ENCODE measurements at regions not wholly inside any gene's neighbourhood (a gene's known extent, or its start where the extent isn't known, plus 50 kb on each side); places are given as distances from the start of the nearest gene placed in this dataset.

DNA sequence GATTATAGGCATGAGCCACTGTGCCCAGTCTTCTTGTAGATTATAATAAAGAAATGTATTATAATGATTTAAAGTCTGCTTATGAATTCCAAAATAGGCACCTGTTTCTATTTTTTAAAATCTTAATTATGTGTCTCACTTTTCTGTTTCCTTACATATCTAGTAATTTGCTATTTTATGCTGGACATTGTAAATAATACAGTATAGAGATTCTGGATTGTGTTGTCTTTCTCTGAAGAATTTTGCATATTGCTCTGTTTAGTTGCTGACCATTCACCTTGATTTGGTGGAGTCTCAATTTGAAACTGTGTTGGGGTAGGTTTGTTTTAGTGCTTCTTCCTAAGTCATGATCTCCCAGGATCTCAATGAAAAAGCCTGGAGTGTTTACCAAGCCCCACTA, 102.8 kb downstream of the C9orf50 start:
- no peak overlapping the region for H3K9ac ChIP-seq (ENCODE audit: low read length)
- no peak for DNase-seq (ENCODE audit: low read depth, low spot score)
- intact Hi-C loops (cut with micrococcal nuclease), result no loop called here
- RAD21 ChIA-PET (ENCODE audit: low non-redundant PET in 1 of 2, low total read pairs in 2 of 2, uncharacterized antibody in 2 of 2, unreplicated experiment in 2 of 2), result no interaction called here
- no peaks in the 10 kb centered on the region for H3K79me2 ChIP-seq (ENCODE audit: insufficient read depth, low read length)
- TF ChIP-seq, protein P1, sequence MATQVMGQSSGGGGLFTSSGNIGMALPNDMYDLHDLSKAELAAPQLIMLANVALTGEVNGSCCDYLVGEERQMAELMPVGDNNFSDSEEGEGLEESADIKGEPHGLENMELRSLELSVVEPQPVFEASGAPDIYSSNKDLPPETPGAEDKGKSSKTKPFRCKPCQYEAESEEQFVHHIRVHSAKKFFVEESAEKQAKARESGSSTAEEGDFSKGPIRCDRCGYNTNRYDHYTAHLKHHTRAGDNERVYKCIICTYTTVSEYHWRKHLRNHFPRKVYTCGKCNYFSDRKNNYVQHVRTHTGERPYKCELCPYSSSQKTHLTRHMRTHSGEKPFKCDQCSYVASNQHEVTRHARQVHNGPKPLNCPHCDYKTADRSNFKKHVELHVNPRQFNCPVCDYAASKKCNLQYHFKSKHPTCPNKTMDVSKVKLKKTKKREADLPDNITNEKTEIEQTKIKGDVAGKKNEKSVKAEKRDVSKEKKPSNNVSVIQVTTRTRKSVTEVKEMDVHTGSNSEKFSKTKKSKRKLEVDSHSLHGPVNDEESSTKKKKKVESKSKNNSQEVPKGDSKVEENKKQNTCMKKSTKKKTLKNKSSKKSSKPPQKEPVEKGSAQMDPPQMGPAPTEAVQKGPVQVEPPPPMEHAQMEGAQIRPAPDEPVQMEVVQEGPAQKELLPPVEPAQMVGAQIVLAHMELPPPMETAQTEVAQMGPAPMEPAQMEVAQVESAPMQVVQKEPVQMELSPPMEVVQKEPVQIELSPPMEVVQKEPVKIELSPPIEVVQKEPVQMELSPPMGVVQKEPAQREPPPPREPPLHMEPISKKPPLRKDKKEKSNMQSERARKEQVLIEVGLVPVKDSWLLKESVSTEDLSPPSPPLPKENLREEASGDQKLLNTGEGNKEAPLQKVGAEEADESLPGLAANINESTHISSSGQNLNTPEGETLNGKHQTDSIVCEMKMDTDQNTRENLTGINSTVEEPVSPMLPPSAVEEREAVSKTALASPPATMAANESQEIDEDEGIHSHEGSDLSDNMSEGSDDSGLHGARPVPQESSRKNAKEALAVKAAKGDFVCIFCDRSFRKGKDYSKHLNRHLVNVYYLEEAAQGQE (IDR thresholded peaks at IDR 0.05; ENCODE audit: low read depth), result no peak
- TF ChIP-seq EZH2phosphoT487 (IDR thresholded peaks at IDR 0.05; ENCODE audit: borderline replicate concordance) (no peak), ZBTB33 (IDR thresholded peaks at IDR 0.05; ENCODE audit: extremely low read depth, insufficient replicate concordance, low read length) (no peak), CBX3 (IDR thresholded peaks at IDR 0.05; ENCODE audit: low read depth) (no peak), SP1 (IDR thresholded peaks at IDR 0.05; ENCODE audit: low read depth) (no peak), POLR2A (IDR thresholded peaks at IDR 0.05; ENCODE audit: borderline replicate concordance, extremely low read depth, insufficient read depth, insufficient read length) (no peak), RAD21 (IDR thresholded peaks at IDR 0.05; ENCODE audit: low read depth) (no peak), JUND (IDR thresholded peaks at IDR 0.05) (no peak), CEBPB (IDR thresholded peaks at IDR 0.05; ENCODE audit: low read depth) (no peak), FOSL1 (IDR thresholded peaks at IDR 0.05; ENCODE audit: low read depth) (no peak), SIN3A (IDR thresholded peaks at IDR 0.05; ENCODE audit: low read depth) (no peak), ELF1 (IDR thresholded peaks at IDR 0.05; ENCODE audit: borderline replicate concordance, low read depth) (no peak)
- TF ChIP-seq, protein P2, sequence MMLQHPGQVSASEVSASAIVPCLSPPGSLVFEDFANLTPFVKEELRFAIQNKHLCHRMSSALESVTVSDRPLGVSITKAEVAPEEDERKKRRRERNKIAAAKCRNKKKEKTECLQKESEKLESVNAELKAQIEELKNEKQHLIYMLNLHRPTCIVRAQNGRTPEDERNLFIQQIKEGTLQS (IDR thresholded peaks at IDR 0.05), result no peak
- no peaks in the 10 kb centered on the region for H3K4me1 ChIP-seq (ENCODE audit: control insufficient read depth in 1 of 2, insufficient read depth in 2 of 2, low read length in 2 of 2)
- no peak overlapping the region for H3K4me2 ChIP-seq (ENCODE audit: low read length)
- H3K27me3 ChIP-seq (ENCODE audit: insufficient read depth, low read length), result no peaks in the 10 kb centered on the region
- POLR2A ChIA-PET, result no interaction called here
- ATAC-seq, result no peak
- peaks cover 19 to 27% of the 10 kb centered on the region in 2 experiments; a peak in 3 of 4 replicates for H3K9me3 ChIP-seq (ENCODE audit: control insufficient read depth in 1 of 2, insufficient read depth in 1 of 2, low read depth in 1 of 2, low read length in 2 of 2)
- CTCF ChIA-PET, result no interaction called here
- no peak overlapping the region for H3K27ac ChIP-seq (ENCODE audit: low read depth, low read length)
- H2AFZ ChIP-seq (ENCODE audit: low read depth, low read length, poor library complexity, severe bottlenecking), result no peak overlapping the region
- H4K20me1 ChIP-seq (ENCODE audit: insufficient read depth), result no peaks in the 10 kb centered on the region
- BruUV-seq (replicated peaks), result no TSS peak
- H3K4me3 ChIP-seq (replicated peaks in 1 of 2; ENCODE audit: low read depth in 1 of 2, low read length in 2 of 2), result no peak overlapping the region
- H3K36me3 ChIP-seq (ENCODE audit: control insufficient read depth in 1 of 2, insufficient read depth in 2 of 2, low read length in 2 of 2), result no peaks in the 10 kb centered on the region
- no peaks in the 10 kb centered on the region for H3K9me2 ChIP-seq (ENCODE audit: insufficient read depth)
